G401.6 (cell line): ENCODE measurements at regions not wholly inside any gene's neighbourhood (a gene's known extent, or its start where the extent isn't known, plus 50 kb on each side); places are given as distances from the start of the nearest gene placed in this dataset.

Source experiments
- FAIRE-seq: peaks from 2 replicates; lab custom pipeline; 2012; peaks lifted over from hg19 to GRCh38; lab: Jason Lieb, UNC

DNA sequence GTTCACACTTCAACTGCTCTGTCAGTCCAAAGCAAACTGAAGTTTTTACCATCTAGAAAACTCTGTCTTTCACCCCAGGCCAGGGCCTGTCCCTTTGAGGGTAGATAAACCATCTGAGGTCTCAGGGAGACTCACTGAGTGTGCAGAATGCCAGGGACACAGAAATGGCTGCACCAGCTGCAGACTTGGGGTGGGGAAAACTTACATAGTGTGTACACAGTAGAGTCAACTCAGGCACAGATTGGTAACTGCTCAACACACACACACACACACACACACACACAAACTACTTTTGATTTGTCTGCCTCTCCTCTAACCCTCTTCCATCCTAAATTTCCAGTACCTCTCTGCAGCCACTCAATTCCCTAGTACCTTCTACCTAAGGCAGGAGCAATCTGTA is 374.9 kb upstream of the JAG1 start:
- FAIRE-seq, result no peak

- FAIRE-seq, result no peak
Observed at GRCh38 chr20:11050350-11050749, 376.6 kb upstream of the JAG1 start.

DNA sequence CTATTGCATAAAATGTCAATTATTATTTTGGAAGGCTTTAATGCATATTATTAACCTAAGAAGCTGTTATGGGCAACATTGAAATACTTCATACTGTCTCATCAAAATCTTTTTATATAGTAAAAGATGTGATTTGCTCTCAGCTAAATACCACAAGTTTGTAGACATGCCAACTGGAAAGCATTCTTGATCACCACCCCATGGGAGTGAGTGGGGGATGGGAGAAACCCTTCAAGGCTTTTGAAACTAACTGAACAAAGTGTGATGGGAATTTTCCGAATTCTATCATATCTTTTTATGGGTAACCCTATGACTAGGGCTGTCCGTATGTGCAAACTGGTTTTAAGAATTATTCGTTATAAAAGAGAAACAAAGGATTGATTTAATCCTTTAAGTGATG is 377.3 kb upstream of the JAG1 start:
- FAIRE-seq, result no peak

DNA sequence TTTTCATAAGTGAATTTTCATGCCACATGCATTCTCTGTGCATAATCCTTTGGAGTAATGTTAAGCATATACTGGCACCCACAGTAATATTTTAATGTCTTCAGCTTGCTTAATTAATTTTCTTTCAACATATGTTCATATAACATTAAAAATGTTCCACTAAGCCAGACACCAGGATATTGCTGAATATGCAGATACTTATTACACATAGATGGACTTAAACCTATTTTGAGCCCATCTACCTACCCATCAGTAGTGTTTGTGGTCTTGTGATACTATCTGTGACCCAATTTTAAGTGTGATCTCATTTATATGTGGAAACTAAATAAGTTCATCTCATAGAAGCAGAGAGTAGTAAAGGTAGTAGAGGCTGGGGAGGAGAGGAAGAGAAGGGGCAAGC is 379.5 kb upstream of the JAG1 start:
- no peak for FAIRE-seq

GRCh38 chr20:11054266-11054993 is 380.6 kb upstream of the JAG1 start:
- FAIRE-seq, result no peak

- FAIRE-seq, result no peak
Observed at GRCh38 chr20:11056414-11056813, 382.6 kb upstream of the JAG1 start.

GRCh38 chr20:11057624-11058023 is 383.8 kb upstream of the JAG1 start:
- no peak for FAIRE-seq

DNA sequence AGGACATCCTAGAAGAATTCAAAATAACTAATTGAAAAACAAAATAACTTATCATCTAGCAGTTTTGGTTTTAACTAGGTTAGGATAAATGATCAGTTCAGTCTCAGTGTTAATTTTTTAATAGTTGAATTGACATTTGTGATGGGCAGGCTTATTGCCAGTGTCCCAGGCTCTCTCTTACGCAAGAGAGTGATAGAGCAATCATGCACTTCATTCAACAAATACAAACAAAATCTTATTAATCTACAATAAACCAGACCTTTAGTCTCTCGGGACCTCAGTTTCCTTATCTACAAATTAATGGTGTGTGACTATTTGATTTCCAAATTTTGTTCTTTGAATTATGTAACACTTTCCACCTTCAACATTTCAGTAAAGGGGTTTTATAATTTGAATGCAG is 385.9 kb upstream of the JAG1 start:
- no peak for FAIRE-seq

GRCh38 chr20:11060423-11061185 is 386.8 kb upstream of the JAG1 start:
- FAIRE-seq, result no peak

GRCh38 chr20:11063444-11063843 is 389.6 kb upstream of the JAG1 start:
- FAIRE-seq, result no peak

DNA sequence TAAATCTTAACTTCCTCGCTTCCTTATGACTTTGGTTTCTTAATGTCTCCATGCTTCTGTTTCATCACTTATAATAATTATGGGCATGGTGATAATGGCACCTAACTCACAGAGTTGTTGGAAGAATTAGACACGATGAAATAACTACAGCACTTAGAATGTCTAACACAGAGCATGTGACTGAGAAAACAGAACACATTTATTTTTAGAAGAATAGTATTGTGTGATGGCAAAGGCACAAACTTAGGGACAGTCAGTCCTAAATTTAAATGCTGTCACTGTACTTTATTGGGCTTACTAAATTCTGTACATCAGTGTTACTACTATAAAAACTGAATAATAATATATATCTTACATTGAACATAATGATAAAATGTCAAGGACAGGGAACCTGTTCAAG is 391.1 kb upstream of the JAG1 start:
- FAIRE-seq, result no peak

DNA sequence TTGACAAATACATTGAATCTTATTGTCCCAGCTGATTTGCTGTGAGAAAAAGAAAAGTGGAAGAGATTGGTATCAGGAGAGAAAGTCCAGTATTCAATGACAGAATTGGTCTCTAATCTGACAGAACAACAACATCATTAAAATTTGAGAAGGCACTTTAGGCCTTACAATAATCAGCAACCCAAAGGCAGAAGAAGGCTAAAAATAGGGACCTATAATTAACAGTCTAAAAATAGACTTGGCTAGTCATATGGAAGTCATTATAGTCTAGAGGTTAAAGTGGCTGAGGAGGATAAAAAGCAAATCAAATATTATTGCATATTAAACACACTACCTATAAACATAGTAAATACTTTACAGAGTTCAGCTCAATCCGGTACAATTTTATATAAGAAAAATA is 393.6 kb upstream of the JAG1 start:
- no peak for FAIRE-seq

GRCh38 chr20:11072982-11073381 is 399.2 kb upstream of the JAG1 start:
- FAIRE-seq, result no peak

GRCh38 chr20:11076434-11077105 is 402.8 kb upstream of the JAG1 start:
- no peak for FAIRE-seq

GRCh38 chr20:11077226-11077625 is 403.4 kb upstream of the JAG1 start:
- FAIRE-seq, result no peak

- no peak for FAIRE-seq
Observed at GRCh38 chr20:11080010-11080409, 406.2 kb upstream of the JAG1 start.

DNA sequence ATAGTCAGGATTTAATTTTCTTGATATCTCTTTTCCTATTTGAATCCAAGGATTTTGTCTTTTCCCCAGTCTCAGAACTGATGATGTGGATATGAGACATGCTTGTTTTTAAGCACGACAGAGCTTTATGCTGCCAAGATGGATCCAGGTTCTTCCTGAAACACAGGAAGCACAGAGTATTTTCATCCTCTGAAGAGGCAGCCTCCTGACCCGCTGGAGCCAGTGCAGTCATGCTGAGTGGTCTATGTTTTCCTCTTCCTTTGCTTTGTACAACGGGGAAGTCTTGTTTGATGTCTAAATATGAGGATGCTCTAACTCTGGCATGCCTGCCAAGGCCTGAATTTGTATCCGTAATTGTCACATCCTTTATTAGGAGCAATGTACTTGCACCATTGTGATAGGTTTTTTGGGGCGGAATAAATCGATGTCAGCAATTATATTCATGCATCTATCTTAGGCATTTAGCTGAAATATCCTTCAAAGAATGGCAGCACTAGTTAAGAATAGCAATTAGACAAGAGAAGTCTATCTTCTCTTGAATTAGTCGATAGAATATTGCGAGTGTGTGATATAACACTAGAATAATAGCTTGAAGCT is 407.1 kb upstream of the JAG1 start:
- FAIRE-seq, result no peak

DNA sequence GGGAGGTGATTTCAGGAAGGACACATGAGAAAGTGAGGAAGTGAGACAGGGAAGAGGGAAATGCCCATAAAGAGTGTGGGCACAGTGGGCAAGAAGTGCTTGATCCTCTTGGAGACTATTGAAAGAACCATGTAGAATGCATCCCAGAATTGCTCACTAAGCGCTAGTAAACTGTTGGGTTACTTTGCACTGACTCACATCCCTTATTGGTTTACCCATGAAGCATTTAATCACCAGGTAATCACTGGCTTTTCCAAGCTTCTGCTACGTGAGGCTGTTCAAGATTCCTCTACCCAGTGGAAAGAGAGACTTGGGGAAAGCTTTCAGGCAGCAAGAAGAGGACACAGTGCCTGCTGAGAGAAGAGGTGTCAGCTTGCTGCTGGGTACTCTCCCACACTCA is 410.0 kb upstream of the JAG1 start:
- FAIRE-seq, result no peak

GRCh38 chr20:11084508-11084907 is 410.7 kb upstream of the JAG1 start:
- FAIRE-seq, result no peak

- FAIRE-seq, result no peak
Observed at GRCh38 chr20:11086970-11087369, 413.2 kb upstream of the JAG1 start.

- no peak for FAIRE-seq
Observed at GRCh38 chr20:11090751-11091150, 417.0 kb upstream of the JAG1 start.

DNA sequence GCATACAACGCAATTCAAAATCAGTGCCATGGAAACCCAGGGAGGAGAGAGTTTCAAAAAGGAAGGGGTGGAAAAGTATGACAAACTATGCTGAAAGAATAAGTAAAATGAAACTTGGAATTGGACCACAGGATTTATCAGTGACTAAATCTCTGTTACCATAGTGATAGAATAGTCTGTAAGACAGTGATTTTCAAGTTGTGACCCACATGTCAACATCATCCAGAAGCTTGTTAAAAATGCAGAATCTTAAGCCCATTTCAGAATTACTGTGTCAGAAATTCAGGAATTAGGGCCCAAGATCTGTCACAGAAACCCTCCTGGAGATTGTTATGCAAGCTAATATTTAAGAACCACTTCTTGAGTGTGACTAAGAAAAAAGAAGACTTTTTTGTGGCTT is 417.7 kb upstream of the JAG1 start:
- FAIRE-seq, result no peak

DNA sequence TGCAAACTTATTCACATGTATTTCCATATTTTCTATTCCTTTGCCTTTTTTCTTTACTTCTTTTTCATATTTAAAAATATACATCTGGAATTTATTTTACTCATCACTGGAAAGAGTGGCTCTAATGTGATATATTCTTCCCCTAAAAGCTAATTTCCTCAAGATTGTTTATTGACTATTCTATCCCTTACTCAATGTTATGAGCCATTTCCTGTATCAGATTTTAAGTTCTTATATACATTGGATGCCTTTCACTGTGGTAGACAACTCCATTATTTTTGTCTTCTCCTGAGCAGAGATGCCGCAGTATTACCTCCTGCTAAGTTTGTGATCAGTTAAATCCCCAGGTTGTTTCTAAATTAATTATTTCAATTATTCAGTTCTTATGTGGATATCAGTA is 418.4 kb upstream of the JAG1 start:
- no peak for FAIRE-seq
